ENCODE measurements at regions not wholly inside any gene's neighbourhood (a gene's known extent, or its start where the extent isn't known, plus 50 kb on each side); places are given as distances from the start of the nearest gene placed in this dataset.
"Not testable (repeated sequence)": the region's sequence is repeated elsewhere in the genome, so short reads cannot be mapped to it uniquely, and the experiment has no call there.

- DNase-seq (no peak), ATAC-seq (no peak)
- intact Hi-C loops (cut with micrococcal nuclease): loop anchor here (5.0 kb wide), 1 partner anchor 453 kb away; no protein-coding TSS in a partner anchor
Observed at GRCh38 chr7:16114633-16115032, 306.7 kb downstream of the CRPPA start.

- ATAC-seq (no peak), DNase-seq (no peak)
- intact Hi-C loops (cut with micrococcal nuclease): loop anchor here (5.0 kb wide), 1 partner anchor 453 kb away; no protein-coding TSS in a partner anchor
Observed at GRCh38 chr7:16114071-16114470, 307.3 kb downstream of the CRPPA start.

- no peak for DNase-seq
- no peak for ATAC-seq
- intact Hi-C loops (cut with micrococcal nuclease): loop anchor here (5.0 kb wide), 1 partner anchor 454 kb away; no protein-coding TSS in a partner anchor
Observed at GRCh38 chr7:16113058-16113457, 308.3 kb downstream of the CRPPA start.

GRCh38 chr7:16106869-16107268 lies 314.5 kb downstream of the CRPPA start:
- intact Hi-C loops (cut with micrococcal nuclease): no loop called here
- no peak for ATAC-seq
- no peak for DNase-seq

GRCh38 chr7:16106300-16106699 lies 315.0 kb downstream of the CRPPA start:
- intact Hi-C loops (cut with micrococcal nuclease): no loop called here
- DNase-seq (no peak), ATAC-seq (no peak)

GRCh38 chr7:16099302-16099849 lies 322.0 kb downstream of the CRPPA start:
- no peak for DNase-seq
- ATAC-seq: peak; percentile 72
- intact Hi-C loops (cut with micrococcal nuclease): no loop called here

GRCh38 chr7:16098585-16099179 lies 322.7 kb downstream of the CRPPA start:
- intact Hi-C loops (cut with micrococcal nuclease): no loop called here
- DNase-seq (no peak), ATAC-seq (peak; percentile 48)

GRCh38 chr7:16098058-16098457 lies 323.3 kb downstream of the CRPPA start:
- no peak for ATAC-seq
- intact Hi-C loops (cut with micrococcal nuclease): no loop called here

GRCh38 chr7:16095171-16095950 lies 326.0 kb downstream of the CRPPA start:
- DNase-seq (no peak), ATAC-seq (no peak)
- intact Hi-C loops (cut with micrococcal nuclease): no loop called here

More at GRCh38 chr7:16098058-16098457, 323.3 kb downstream of the CRPPA start:
- no peak for DNase-seq

GRCh38 chr7:16094651-16095050 lies 326.7 kb downstream of the CRPPA start:
- intact Hi-C loops (cut with micrococcal nuclease): no loop called here
- ATAC-seq (no peak), DNase-seq (no peak)

- intact Hi-C loops (cut with micrococcal nuclease): no loop called here
- ATAC-seq: peak; percentile 78
- no peak for DNase-seq
Observed at GRCh38 chr7:16092711-16093110, 328.6 kb downstream of the CRPPA start.

GRCh38 chr7:16091701-16092310 lies 329.5 kb downstream of the CRPPA start:
- ATAC-seq (peak; percentile 73), DNase-seq (no peak)
- intact Hi-C loops (cut with micrococcal nuclease): no loop called here

- intact Hi-C loops (cut with micrococcal nuclease): no loop called here
- ATAC-seq (no peak), DNase-seq (no peak)
Observed at GRCh38 chr7:16089801-16090200, 331.5 kb downstream of the CRPPA start.

GRCh38 chr7:16089191-16089590 lies 332.1 kb downstream of the CRPPA start:
- intact Hi-C loops (cut with micrococcal nuclease): no loop called here
- no peak for ATAC-seq
- DNase-seq: no peak

GRCh38 chr7:16086743-16087142 lies 334.6 kb downstream of the CRPPA start:
- intact Hi-C loops (cut with micrococcal nuclease): no loop called here
- DNase-seq (no peak), ATAC-seq (no peak)

- ATAC-seq; intact Hi-C loops (cut with micrococcal nuclease); DNase-seq: not testable (repeated sequence)
Observed at GRCh38 chr7:16085780-16086179, 335.6 kb downstream of the CRPPA start.

- intact Hi-C loops (cut with micrococcal nuclease): no loop called here
Observed at GRCh38 chr7:16084875-16085274, 336.5 kb downstream of the CRPPA start.

GRCh38 chr7:16084370-16084769 lies 337.0 kb downstream of the CRPPA start:
- no peak for DNase-seq
- intact Hi-C loops (cut with micrococcal nuclease): no loop called here
- ATAC-seq: peak; percentile 47

More at GRCh38 chr7:16084875-16085274, 336.5 kb downstream of the CRPPA start:
- DNase-seq: no peak
- ATAC-seq: no peak

- ATAC-seq (no peak), DNase-seq (no peak)
- intact Hi-C loops (cut with micrococcal nuclease): no loop called here
Observed at GRCh38 chr7:16083931-16084330, 337.4 kb downstream of the CRPPA start.

GRCh38 chr7:16080131-16080530 lies 341.2 kb downstream of the CRPPA start:
- ATAC-seq (no peak), DNase-seq (no peak)
- intact Hi-C loops (cut with micrococcal nuclease): no loop called here
